Thyroid gland (tissue), 4 donors: ENCODE measurements at regions not wholly inside any gene's neighbourhood (a gene's known extent, or its start where the extent isn't known, plus 50 kb on each side); places are given as distances from the start of the nearest gene placed in this dataset.

Experiments
- CTCF ChIP-seq, 6 experiments: fragments of 200-600 bp in 3 of 6; fragments of 450-650 bp in 3 of 6; sonication (generic) in 3 of 6; IDR thresholded peaks; one replicate each; pipeline ENCODE4 v1.5.1; 2016 to 2019; ENCODE audit warnings: antibody characterized with exemption in 6 of 6, mild to moderate bottlenecking in 2 of 6, inconsistent platforms in 1 of 6, moderate library complexity in 1 of 6
- POLR2A ChIP-seq, 2 donors: fragments of 450-650 bp; IDR thresholded peaks; one replicate each; pipeline ENCODE4 v1.6.1; 2017; ENCODE audit warnings: antibody characterized with exemption in 2 of 2, mild to moderate bottlenecking in 2 of 2, moderate library complexity in 1 of 2

- no peak for TF ChIP-seq CTCF (IDR thresholded peaks at IDR 0.05)
- TF ChIP-seq POLR2A (IDR thresholded peaks at IDR 0.05), result no peak
Observed at GRCh38 chr9:119053070-119053469, 316.2 kb downstream of the BRINP1 start.
